H1 (cell line): ENCODE measurements at regions not wholly inside any gene's neighbourhood (a gene's known extent, or its start where the extent isn't known, plus 50 kb on each side); places are given as distances from the start of the nearest gene placed in this dataset.

Experiments
- CTCF ChIA-PET: fragments of 300-600 bp; sonication (Branson Sonifier 250); formaldehyde crosslinking; loops from one replicate; lab custom pipeline; 2021; ENCODE audit not compliant: partially characterized antibody; lab: Charles Lee
- POLR2A ChIA-PET: fragments of 300-600 bp; sonication (Branson Sonifier 250); formaldehyde crosslinking; loops from one replicate; lab custom pipeline; 2021; ENCODE audit warnings: inconsistent platforms; ENCODE audit not compliant: partially characterized antibody; lab: Charles Lee
- DNase-seq, 2 experiments: peaks; one replicate each; pipeline versions ENCODE4 v3.0.0 to v3.0.0-alpha.2; 2010 to 2022; ENCODE audit warnings: low spot score in 2 of 2, low read depth in 1 of 2, mixed read lengths in 1 of 2
- FAIRE-seq: peaks from 2 replicates; lab custom pipeline; 2011; peaks lifted over from hg19 to GRCh38; lab: Jason Lieb, UNC
- H2AFZ ChIP-seq: 2 replicates; pipeline ENCODE4 v1.8.1; 2012; ENCODE audit warnings: low read length, inconsistent platforms
- H2AK5ac ChIP-seq: 2 replicates; pipeline ENCODE4 v1.6.1; 2013; ENCODE audit warnings: low read depth, low read length
- H2BK120ac ChIP-seq: replicated peaks from 2 replicates; pipeline ENCODE3; 2013; ENCODE audit warnings: low read depth, low read length, inconsistent platforms
- H2BK12ac ChIP-seq: 2 replicates; pipeline ENCODE4 v1.6.1; 2013; ENCODE audit warnings: low read depth, low read length
- H2BK15ac ChIP-seq: 2 replicates; pipeline ENCODE4 v1.6.1; 2013; ENCODE audit warnings: low read length
- H2BK20ac ChIP-seq: 2 replicates; pipeline ENCODE4 v1.6.1; 2013; ENCODE audit warnings: low read length
- H2BK5ac ChIP-seq: 2 replicates; pipeline ENCODE4 v1.6.1; 2013; ENCODE audit warnings: low read depth, low read length
- H3K14ac ChIP-seq: 2 replicates; pipeline ENCODE4 v1.6.1; 2013; ENCODE audit warnings: inconsistent platforms; ENCODE audit not compliant: insufficient read length
- H3K18ac ChIP-seq: 2 replicates; pipeline ENCODE4 v1.6.1; 2013; ENCODE audit warnings: low read length; ENCODE audit errors: extremely low read depth
- H3K23ac ChIP-seq: 2 replicates; pipeline ENCODE4 v1.6.1; 2013; ENCODE audit warnings: inconsistent platforms; ENCODE audit not compliant: insufficient read length
- H3K23me2 ChIP-seq: 2 replicates; pipeline ENCODE4 v1.6.1; 2013; ENCODE audit warnings: low read depth, low read length
- H3K27ac ChIP-seq: 2 replicates; pipeline ENCODE4 v1.6.1; 2011; ENCODE audit warnings: low read depth, low read length, inconsistent platforms
- H3K27me3 ChIP-seq, 4 experiments: replicated peaks in 1 of 4; 1 replicate in 1 of 4; 2 replicates in 3 of 4; pipeline versions ENCODE4 v1.6.1 to v1.8.1; 2011 to 2013; ENCODE audit warnings: low read length in 3 of 4, mild to moderate bottlenecking in 3 of 4, inconsistent platforms in 2 of 4, mixed read lengths in 2 of 4, moderate library complexity in 1 of 4; ENCODE audit not compliant: control insufficient read depth in 3 of 4, insufficient read depth in 3 of 4; ENCODE audit errors: extremely low read depth in 1 of 4
- H3K36me3 ChIP-seq, 4 experiments: 2 replicates each; pipeline versions ENCODE4 v1.6.1 to v1.8.1; 2011 to 2013; ENCODE audit warnings: mild to moderate bottlenecking in 4 of 4, low read length in 3 of 4, moderate library complexity in 2 of 4, control low read depth in 1 of 4, inconsistent platforms in 1 of 4; ENCODE audit not compliant: insufficient read depth in 4 of 4, control insufficient read depth in 2 of 4
- H3K4ac ChIP-seq: replicated peaks from 2 replicates; pipeline ENCODE3; 2013; ENCODE audit warnings: low read length, low read depth, mixed read lengths, inconsistent platforms; ENCODE audit not compliant: insufficient read length
- H3K4me1 ChIP-seq, 4 experiments: replicated peaks in 1 of 4; 1 replicate in 1 of 4; 2 replicates in 3 of 4; pipeline versions ENCODE4 v1.6.1 to v1.8.1; 2011 to 2013; ENCODE audit warnings: low read length in 3 of 4, inconsistent platforms in 2 of 4, mixed read lengths in 1 of 4; ENCODE audit not compliant: insufficient read depth in 4 of 4, control insufficient read depth in 3 of 4
- H3K4me2 ChIP-seq, 2 experiments: 2 replicates each; pipeline versions ENCODE4 v1.6.1 to v1.8.1; 2011 to 2013; ENCODE audit warnings: low read depth in 2 of 2, low read length in 2 of 2, control low read depth in 1 of 2, inconsistent platforms in 1 of 2, mild to moderate bottlenecking in 1 of 2; ENCODE audit not compliant: insufficient read depth in 1 of 2
- H3K4me3 ChIP-seq, 4 experiments: fragments of 200-600, 300-600 bp in 1 of 4; sonication (generic), shearing (Covaris generic), sonication (Bioruptor Twin) in 1 of 4; 2 replicates each; pipeline versions ENCODE4 v1.5.1 to v1.8.1; 2011 to 2016; ENCODE audit warnings: low read length in 4 of 4, low read depth in 3 of 4, control low read depth in 2 of 4, inconsistent platforms in 2 of 4, mild to moderate bottlenecking in 2 of 4, mixed read lengths in 1 of 4, moderate library complexity in 1 of 4; ENCODE audit not compliant: insufficient read depth in 2 of 4; ENCODE audit errors: extremely low read depth in 1 of 4
- H3K56ac ChIP-seq: replicated peaks from 2 replicates; pipeline ENCODE3; 2013; ENCODE audit warnings: low read depth, mild to moderate bottlenecking, mixed read lengths, low read length, inconsistent platforms; ENCODE audit not compliant: insufficient read length
- H3K79me1 ChIP-seq: 2 replicates; pipeline ENCODE4 v1.6.1; 2013; ENCODE audit warnings: low read depth, low read length, control low read depth
- H3K79me2 ChIP-seq, 2 experiments: 2 replicates each; pipeline versions ENCODE4 v1.6.1 to v1.8.1; 2012 to 2013; ENCODE audit warnings: low read length in 2 of 2, mild to moderate bottlenecking in 2 of 2, inconsistent platforms in 1 of 2; ENCODE audit not compliant: insufficient read depth in 2 of 2, control insufficient read depth in 1 of 2
- H3K9ac ChIP-seq, 4 experiments: replicated peaks in 1 of 4; 1 replicate in 1 of 4; 2 replicates in 3 of 4; pipeline versions ENCODE4 v1.6.1 to v1.8.1; 2011 to 2013; ENCODE audit warnings: low read depth in 3 of 4, low read length in 3 of 4, control low read depth in 2 of 4, mild to moderate bottlenecking in 2 of 4, moderate library complexity in 2 of 4, inconsistent platforms in 1 of 4; ENCODE audit errors: extremely low read depth in 1 of 4
- H3K9me3 ChIP-seq, 2 experiments: 2 replicates each; pipeline versions ENCODE4 v1.6.1 to v1.8.1; 2012 to 2013; ENCODE audit warnings: mild to moderate bottlenecking in 2 of 2, moderate library complexity in 2 of 2, control low read depth in 1 of 2, inconsistent platforms in 1 of 2, low read depth in 1 of 2, low read length in 1 of 2, mixed read lengths in 1 of 2; ENCODE audit not compliant: insufficient read depth in 2 of 2
- H4K20me1 ChIP-seq, 2 experiments: replicated peaks in 1 of 2; 2 replicates each; pipeline versions ENCODE3 to v1.8.1; 2011 to 2013; ENCODE audit warnings: inconsistent platforms in 2 of 2, low read length in 2 of 2, mild to moderate bottlenecking in 1 of 2; ENCODE audit not compliant: insufficient read depth in 2 of 2, control insufficient read depth in 1 of 2
- H4K5ac ChIP-seq: 2 replicates; pipeline ENCODE4 v1.6.1; 2013; ENCODE audit warnings: low read length, low read depth, mixed read lengths, inconsistent platforms; ENCODE audit not compliant: insufficient read length
- H4K8ac ChIP-seq: 2 replicates; pipeline ENCODE4 v1.8.0; 2013; ENCODE audit warnings: mild to moderate bottlenecking, moderate library complexity, low read length, inconsistent platforms; ENCODE audit not compliant: insufficient read depth; ENCODE audit errors: extremely low read depth
- H4K91ac ChIP-seq: replicated peaks from 2 replicates; pipeline ENCODE3; 2013; ENCODE audit warnings: low read length, mixed read lengths, inconsistent platforms; ENCODE audit not compliant: insufficient read length
- SP4 ChIP-seq: IDR thresholded peaks from 2 replicates; pipeline ENCODE4 v1.6.1; 2012; ENCODE audit warnings: low read length, inconsistent platforms
- TCF12 ChIP-seq: IDR thresholded peaks from 2 replicates; pipeline ENCODE4 v1.6.1; 2011; ENCODE audit warnings: low read depth, mild to moderate bottlenecking, low read length
- WGBS, 2 experiments: shearing (Covaris generic) in 1 of 2; methylation state at CpG; one replicate each; pipeline versions ENCODE4 v1.1.6 to v1.1.7; 2013 to 2015; ENCODE audit warnings: low lambda C conversion rate in 2 of 2, mixed read lengths in 2 of 2, inconsistent platforms in 1 of 2, low coverage in 1 of 2, missing lambda C conversion rate in 1 of 2; ENCODE audit not compliant: insufficient replicate concordance in 2 of 2, insufficient coverage in 1 of 2, insufficient read length in 1 of 2; ENCODE audit errors: extremely low coverage in 1 of 2, missing lambda C conversion rate in 1 of 2; 5-methylcytosine and 5-hydroxymethylcytosine counted together

- H3K27ac ChIP-seq, result no peak overlapping the region
- H4K20me1 ChIP-seq, result no peaks in the 10 kb centered on the region
Measured at GRCh38 chr6:100266494-100267401, 198.0 kb downstream of the SIM1 start.

More at GRCh38 chr6:100266494-100267401, 198.0 kb downstream of the SIM1 start:
- H2BK120ac ChIP-seq, result no peak overlapping the region
- H4K8ac ChIP-seq, result no peak overlapping the region; the same call in 1 of the 2 replicates
- H4K5ac ChIP-seq, result no peak overlapping the region
- no peak overlapping the region for H3K14ac ChIP-seq
- no peak overlapping the region for H2BK20ac ChIP-seq
- H3K9ac ChIP-seq, result no peak overlapping the region
- no peaks in the 10 kb centered on the region for H3K79me1 ChIP-seq
- WGBS, 2 experiments, result 86% methylated on average over 10 of the region's 10 CpGs; no CpG with 5 or more reads in 1 of the 2 experiments
- DNase-seq (no peak), FAIRE-seq (no peak)
- no peak overlapping the region for H2BK5ac ChIP-seq
- H3K4me1 ChIP-seq, result peaks cover 0 to 12% (median 4%) of the 10 kb centered on the region in 4 experiments; a peak in 2 of 7 replicates
- no peak overlapping the region for H3K18ac ChIP-seq
- H3K4me3 ChIP-seq, result no peak overlapping the region
- H2AK5ac ChIP-seq, result no peak overlapping the region
- no peak overlapping the region for H3K4ac ChIP-seq
- no peak overlapping the region for H2AFZ ChIP-seq
- H3K36me3 ChIP-seq, result no peaks in the 10 kb centered on the region; a peak in 1 of 8 replicates
- H4K91ac ChIP-seq, result no peak overlapping the region
- no peaks in the 10 kb centered on the region for H3K9me3 ChIP-seq
- H3K4me2 ChIP-seq, result no peak overlapping the region
- CTCF ChIA-PET, result interaction anchor here (1.2 to 2.7 kb wide), 3 partner anchors 9 to 159 kb away, joined by 3 to 10 read pairs (median 6); no protein-coding TSS in a partner anchor
- TF ChIP-seq SP4 (no peak), TCF12 (no peak)
- H2BK15ac ChIP-seq, result no peak overlapping the region
- POLR2A ChIA-PET, result no interaction called here
- no peak overlapping the region; the same call in 1 of the 2 replicates for H2BK12ac ChIP-seq
- no peaks in the 10 kb centered on the region for H3K23me2 ChIP-seq
- no peak overlapping the region for H3K56ac ChIP-seq
- H3K27me3 ChIP-seq, result no peaks in the 10 kb centered on the region
- no peak overlapping the region for H3K23ac ChIP-seq
- H3K79me2 ChIP-seq, result no peaks in the 10 kb centered on the region
